Hepatocyte (in vitro differentiated cells): ENCODE measurements at regions not wholly inside any gene's neighbourhood (a gene's known extent, or its start where the extent isn't known, plus 50 kb on each side); places are given as distances from the start of the nearest gene placed in this dataset.
A peak's percentile ranks its signal among the peaks of the same experiment; 100 is the strongest.

Source experiments
- DNase-seq: peaks from one replicate; pipeline ENCODE4 v3.0.0-alpha.2; 2016; ENCODE audit warnings: low spot score
- H2AFZ ChIP-seq: fragments of 200-600 bp; sonication (generic); 2 replicates; pipeline ENCODE4 v1.6.0; 2016; ENCODE audit warnings: antibody characterized with exemption, mild to moderate bottlenecking
- H3K27ac ChIP-seq: fragments of 200-600 bp; sonication (generic); 2 replicates; pipeline ENCODE4 v1.5.1; 2016; ENCODE audit warnings: mild to moderate bottlenecking
- H3K27me3 ChIP-seq: fragments of 200-600 bp; sonication (generic); 2 replicates; pipeline ENCODE4 v1.6.1; 2016
- H3K36me3 ChIP-seq: fragments of 200-600 bp; sonication (generic); replicated peaks from 2 replicates; pipeline ENCODE4 v1.5.1; 2016; ENCODE audit warnings: low read depth; ENCODE audit not compliant: insufficient read depth
- H3K4me1 ChIP-seq: fragments of 200-600 bp; sonication (generic); 2 replicates; pipeline ENCODE4 v1.5.1; 2016; ENCODE audit warnings: mild to moderate bottlenecking, moderate library complexity; ENCODE audit not compliant: insufficient read depth
- H3K4me2 ChIP-seq: fragments of 200-600 bp; sonication (generic); 2 replicates; pipeline ENCODE4 v1.6.0; 2016
- H3K4me3 ChIP-seq: fragments of 200-600 bp; sonication (generic); 2 replicates; pipeline ENCODE4 v1.5.1; 2016; ENCODE audit warnings: mild to moderate bottlenecking
- H3K79me2 ChIP-seq: fragments of 200-600 bp; sonication (generic); 2 replicates; pipeline ENCODE4 v1.6.0; 2017; ENCODE audit warnings: mild to moderate bottlenecking
- H3K9me2 ChIP-seq: fragments of 200-600 bp; sonication (generic); replicated peaks from 2 replicates; pipeline ENCODE4 v1.6.0; 2017; ENCODE audit warnings: mild to moderate bottlenecking; ENCODE audit not compliant: insufficient read depth
- H3K9me3 ChIP-seq: fragments of 200-600 bp; sonication (generic); 2 replicates; pipeline ENCODE4 v1.5.1; 2016; ENCODE audit warnings: low read depth, mild to moderate bottlenecking
- H4K20me1 ChIP-seq: fragments of 200-600 bp; sonication (generic); 2 replicates; pipeline ENCODE4 v1.6.0; 2016; ENCODE audit warnings: mild to moderate bottlenecking; ENCODE audit not compliant: insufficient read depth, poor library complexity, severe bottlenecking
- EZH2 ChIP-seq: fragments of 200-600 bp; sonication (generic); IDR thresholded peaks from 2 replicates; pipeline ENCODE4 v1.6.1; 2016; ENCODE audit warnings: antibody characterized with exemption, mild to moderate bottlenecking, borderline replicate concordance
- EZH2phosphoT487 ChIP-seq: fragments of 200-600 bp; sonication (generic); IDR thresholded peaks from one replicate; pipeline ENCODE4 v1.6.1; 2018; ENCODE audit warnings: antibody characterized with exemption, mild to moderate bottlenecking, low read depth, moderate library complexity; ENCODE audit not compliant: unreplicated experiment, severe bottlenecking
- WGBS: methylation state at CpG from one replicate; pipeline ENCODE4 v1.1.6; 2016; ENCODE audit warnings: low lambda C conversion rate; ENCODE audit errors: missing lambda C conversion rate; 5-methylcytosine and 5-hydroxymethylcytosine counted together
- TF ChIP-seq, protein P1 (sequence below): fragments of 200-600 bp; sonication (generic); IDR thresholded peaks from 2 replicates; pipeline ENCODE4 v1.5.1; 2016; ENCODE audit warnings: antibody characterized with exemption, mild to moderate bottlenecking; ENCODE audit not compliant: poor library complexity

DNA sequence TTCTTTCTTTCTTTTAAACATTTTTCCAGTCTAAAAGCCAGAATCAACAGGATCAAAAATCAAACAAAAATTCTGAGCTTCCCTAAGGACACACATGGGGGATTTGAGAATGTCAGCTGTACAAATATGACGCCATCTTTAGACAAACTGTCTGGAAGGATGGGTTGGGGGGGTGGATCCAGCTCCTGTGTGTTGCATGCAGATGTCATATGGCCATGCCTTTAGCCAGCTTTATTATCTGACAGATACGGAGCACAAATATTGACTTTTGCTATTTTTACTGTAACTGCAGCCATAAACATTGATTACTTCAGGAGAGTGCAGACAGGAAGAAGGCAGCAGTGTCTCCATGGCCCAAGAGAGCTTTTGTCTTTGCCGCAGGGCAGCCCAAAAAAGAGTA, 279.4 kb upstream of the ELAC2 start:
- TF ChIP-seq EZH2 (no peak), EZH2phosphoT487 (peak; percentile 45)
- TF ChIP-seq, protein P1, sequence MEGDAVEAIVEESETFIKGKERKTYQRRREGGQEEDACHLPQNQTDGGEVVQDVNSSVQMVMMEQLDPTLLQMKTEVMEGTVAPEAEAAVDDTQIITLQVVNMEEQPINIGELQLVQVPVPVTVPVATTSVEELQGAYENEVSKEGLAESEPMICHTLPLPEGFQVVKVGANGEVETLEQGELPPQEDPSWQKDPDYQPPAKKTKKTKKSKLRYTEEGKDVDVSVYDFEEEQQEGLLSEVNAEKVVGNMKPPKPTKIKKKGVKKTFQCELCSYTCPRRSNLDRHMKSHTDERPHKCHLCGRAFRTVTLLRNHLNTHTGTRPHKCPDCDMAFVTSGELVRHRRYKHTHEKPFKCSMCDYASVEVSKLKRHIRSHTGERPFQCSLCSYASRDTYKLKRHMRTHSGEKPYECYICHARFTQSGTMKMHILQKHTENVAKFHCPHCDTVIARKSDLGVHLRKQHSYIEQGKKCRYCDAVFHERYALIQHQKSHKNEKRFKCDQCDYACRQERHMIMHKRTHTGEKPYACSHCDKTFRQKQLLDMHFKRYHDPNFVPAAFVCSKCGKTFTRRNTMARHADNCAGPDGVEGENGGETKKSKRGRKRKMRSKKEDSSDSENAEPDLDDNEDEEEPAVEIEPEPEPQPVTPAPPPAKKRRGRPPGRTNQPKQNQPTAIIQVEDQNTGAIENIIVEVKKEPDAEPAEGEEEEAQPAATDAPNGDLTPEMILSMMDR: no peak
- Histone ChIP-seq H3K9me3 (no peaks in the 10 kb centered on the region), H3K4me2 (peak overlapping the region; percentile 9), H3K79me2 (no peaks in the 10 kb centered on the region), H3K4me3 (no peak overlapping the region), H2AFZ (no peak overlapping the region), H3K36me3 (no peaks in the 10 kb centered on the region), H4K20me1 (no peaks in the 10 kb centered on the region), H3K27me3 (no peaks in the 10 kb centered on the region), H3K27ac (peak overlapping the region; percentile 73), H3K9me2 (no peaks in the 10 kb centered on the region), H3K4me1 (peaks cover 17% of the 10 kb centered on the region)
- 56% methylated on average over 3 of the region's 3 CpGs for WGBS
- DNase-seq: peak; percentile 74

GRCh38 chr17:13293421-13293820, 275.6 kb upstream of the ELAC2 start:
- TF ChIP-seq, protein P1: no peak
- TF ChIP-seq EZH2 (no peak), EZH2phosphoT487 (no peak)
- H3K4me2 ChIP-seq: no peak overlapping the region
- no peaks in the 10 kb centered on the region for H3K9me3 ChIP-seq
- no peak overlapping the region for H2AFZ ChIP-seq
- H3K9me2 ChIP-seq: no peaks in the 10 kb centered on the region
- peaks cover 14% of the 10 kb centered on the region for H3K4me1 ChIP-seq
- no peak overlapping the region for H3K4me3 ChIP-seq
- no peaks in the 10 kb centered on the region for H3K79me2 ChIP-seq
- H4K20me1 ChIP-seq: no peaks in the 10 kb centered on the region
- H3K36me3 ChIP-seq: no peaks in the 10 kb centered on the region
- H3K27ac ChIP-seq: no peak overlapping the region
- H3K27me3 ChIP-seq: no peaks in the 10 kb centered on the region
- DNase-seq: no peak

DNA sequence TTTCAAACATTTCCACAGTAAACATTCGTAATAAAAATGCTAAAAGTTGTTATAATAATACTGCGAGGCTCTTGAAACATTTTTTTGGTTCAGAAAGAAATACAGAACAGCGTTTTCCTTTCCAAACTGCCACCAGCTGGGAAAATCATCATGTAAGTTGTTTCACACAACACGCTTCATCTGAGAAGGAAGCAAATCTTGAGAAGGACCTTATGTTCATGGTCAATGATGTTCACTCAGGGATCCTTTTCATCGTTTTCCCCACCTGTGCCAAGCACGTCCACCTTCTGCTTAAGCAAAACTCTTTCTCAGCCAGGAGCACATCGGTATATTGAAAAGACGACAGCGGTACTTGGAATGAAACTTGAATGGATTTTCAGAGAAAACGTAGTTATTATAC, 274.5 kb upstream of the ELAC2 start:
- Histone ChIP-seq H3K4me1 (peaks cover 3% of the 10 kb centered on the region), H3K27ac (no peak overlapping the region), H2AFZ (no peak overlapping the region), H3K79me2 (no peaks in the 10 kb centered on the region), H3K9me3 (no peaks in the 10 kb centered on the region), H4K20me1 (no peaks in the 10 kb centered on the region), H3K36me3 (no peaks in the 10 kb centered on the region), H3K4me2 (no peak overlapping the region), H3K9me2 (no peaks in the 10 kb centered on the region), H3K27me3 (no peaks in the 10 kb centered on the region), H3K4me3 (no peak overlapping the region)
- no peak for DNase-seq
- 95% methylated on average over 10 of the region's 10 CpGs for WGBS
- TF ChIP-seq EZH2 (no peak), EZH2phosphoT487 (no peak)
- TF ChIP-seq, protein P1: no peak

DNA sequence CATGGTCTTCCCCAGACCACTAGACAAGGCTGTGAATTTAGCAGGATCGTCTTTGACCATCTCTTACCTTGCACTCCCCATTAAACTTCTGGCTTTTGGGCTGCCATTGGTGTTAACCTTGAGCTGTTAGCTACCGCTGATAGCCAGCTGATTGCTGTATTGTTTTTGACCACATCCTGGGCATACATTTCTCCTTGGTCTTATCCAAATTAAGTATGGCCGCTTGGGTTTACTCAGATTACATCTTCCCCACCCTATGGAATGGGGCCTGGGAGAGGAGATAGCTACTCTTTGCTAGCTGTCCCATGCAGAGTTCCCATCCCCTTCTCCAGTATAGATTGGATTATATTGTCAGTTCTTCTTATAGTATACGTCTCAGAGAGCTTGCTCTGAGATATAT, 270.4 kb upstream of the ELAC2 start:
- no peaks in the 10 kb centered on the region for H3K36me3 ChIP-seq
- H2AFZ ChIP-seq: no peak overlapping the region
- H3K9me2 ChIP-seq: no peaks in the 10 kb centered on the region
- no peaks in the 10 kb centered on the region for H4K20me1 ChIP-seq
- H3K4me1 ChIP-seq: no peaks in the 10 kb centered on the region
- no peak for TF ChIP-seq EZH2
- no peak for TF ChIP-seq EZH2phosphoT487
- TF ChIP-seq, protein P1: no peak
- H3K4me3 ChIP-seq: no peak overlapping the region
- WGBS: 92% methylated on average over 4 of the region's 4 CpGs
- H3K79me2 ChIP-seq: no peaks in the 10 kb centered on the region
- no peak overlapping the region for H3K4me2 ChIP-seq
- no peaks in the 10 kb centered on the region for H3K27me3 ChIP-seq
- H3K27ac ChIP-seq: no peak overlapping the region
- H3K9me3 ChIP-seq: no peaks in the 10 kb centered on the region
- DNase-seq: no peak
